ENCODE measurements at regions not wholly inside any gene's neighbourhood (a gene's known extent, or its start where the extent isn't known, plus 50 kb on each side); places are given as distances from the start of the nearest gene placed in this dataset.
A peak's percentile ranks its signal among the peaks of the same experiment; 100 is the strongest.

DNA sequence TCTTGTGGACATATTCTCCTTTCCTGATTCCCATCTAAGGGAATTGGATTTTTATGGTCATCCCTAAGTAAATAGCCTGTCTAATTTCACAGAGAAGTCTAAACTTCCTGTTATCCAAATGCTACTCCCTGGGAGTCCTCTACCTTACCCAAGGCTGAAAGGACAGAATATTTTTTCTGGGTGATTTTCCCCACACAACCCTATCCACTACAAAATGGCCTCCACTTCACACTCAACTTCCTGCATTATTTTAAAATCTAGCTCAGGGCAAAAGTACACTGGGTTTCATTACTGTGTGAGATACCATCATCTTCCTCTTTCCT, 77.5 kb upstream of the ABI3BP start:
- TF ChIP-seq, protein P1, sequence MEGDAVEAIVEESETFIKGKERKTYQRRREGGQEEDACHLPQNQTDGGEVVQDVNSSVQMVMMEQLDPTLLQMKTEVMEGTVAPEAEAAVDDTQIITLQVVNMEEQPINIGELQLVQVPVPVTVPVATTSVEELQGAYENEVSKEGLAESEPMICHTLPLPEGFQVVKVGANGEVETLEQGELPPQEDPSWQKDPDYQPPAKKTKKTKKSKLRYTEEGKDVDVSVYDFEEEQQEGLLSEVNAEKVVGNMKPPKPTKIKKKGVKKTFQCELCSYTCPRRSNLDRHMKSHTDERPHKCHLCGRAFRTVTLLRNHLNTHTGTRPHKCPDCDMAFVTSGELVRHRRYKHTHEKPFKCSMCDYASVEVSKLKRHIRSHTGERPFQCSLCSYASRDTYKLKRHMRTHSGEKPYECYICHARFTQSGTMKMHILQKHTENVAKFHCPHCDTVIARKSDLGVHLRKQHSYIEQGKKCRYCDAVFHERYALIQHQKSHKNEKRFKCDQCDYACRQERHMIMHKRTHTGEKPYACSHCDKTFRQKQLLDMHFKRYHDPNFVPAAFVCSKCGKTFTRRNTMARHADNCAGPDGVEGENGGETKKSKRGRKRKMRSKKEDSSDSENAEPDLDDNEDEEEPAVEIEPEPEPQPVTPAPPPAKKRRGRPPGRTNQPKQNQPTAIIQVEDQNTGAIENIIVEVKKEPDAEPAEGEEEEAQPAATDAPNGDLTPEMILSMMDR (IDR thresholded peaks at IDR 0.05; ENCODE audit: poor library complexity, severe bottlenecking) = no peak
- DNase-seq (ENCODE audit: low spot score) (no peak), ATAC-seq (ENCODE audit: low read depth) (no peak)
- Histone ChIP-seq H3K27ac (ENCODE audit: poor library complexity, severe bottlenecking) (no peak overlapping the region), H3K4me1 (ENCODE audit: insufficient read depth, poor library complexity, severe bottlenecking) (peaks cover 23% of the 10 kb centered on the region), H3K27me3 (ENCODE audit: insufficient read depth, poor library complexity, severe bottlenecking) (no peaks in the 10 kb centered on the region), H3K36me3 (ENCODE audit: low read depth) (no peaks in the 10 kb centered on the region), H3K9me3 (ENCODE audit: severe bottlenecking) (no peaks in the 10 kb centered on the region), H3K4me3 (ENCODE audit: severe bottlenecking) (no peak overlapping the region)

DNA sequence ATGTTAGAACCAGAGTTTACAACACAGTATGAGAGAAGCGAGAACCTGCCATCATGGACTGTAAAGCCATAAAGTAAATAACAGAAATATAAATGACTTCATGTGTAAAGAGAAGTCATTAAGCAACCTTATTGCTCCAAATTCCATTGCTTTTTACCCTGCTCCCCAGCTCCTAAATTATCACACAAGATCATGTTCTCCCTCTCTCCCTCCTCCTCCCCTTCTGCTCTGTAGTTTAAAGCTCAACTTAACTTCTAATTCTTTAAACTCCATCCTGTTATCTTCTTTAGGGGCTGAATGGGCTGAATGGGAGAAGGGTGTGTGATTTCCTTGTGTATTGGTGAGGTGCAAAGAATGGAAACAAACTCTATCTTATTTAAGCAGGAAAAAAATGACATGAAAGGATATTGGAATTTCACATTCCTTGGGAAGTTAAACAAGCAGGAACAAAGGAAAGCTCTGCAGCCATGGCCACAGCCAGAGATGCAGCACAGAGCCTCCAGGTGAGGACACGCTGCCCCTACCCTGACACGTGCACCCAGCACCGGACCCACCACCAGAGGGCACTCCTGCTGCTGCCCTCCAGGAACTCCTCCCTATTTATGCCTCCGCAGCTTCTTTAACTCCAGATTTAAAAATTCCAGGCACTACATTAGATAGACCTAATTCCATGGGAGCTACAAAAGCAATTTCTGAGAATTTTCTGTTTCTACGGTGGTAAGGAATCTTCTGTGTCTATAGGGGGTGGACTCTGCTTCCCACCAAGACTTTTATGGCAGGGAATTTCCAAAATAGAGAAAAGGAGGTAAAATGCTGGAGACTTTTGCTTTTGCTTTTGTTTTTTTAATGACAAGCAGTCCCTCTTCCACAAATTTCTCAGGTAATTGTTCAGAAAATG, 76.9 kb upstream of the ABI3BP start:
- TF ChIP-seq, protein P1 (IDR thresholded peaks at IDR 0.05; ENCODE audit: poor library complexity, severe bottlenecking) = peak; percentile 46

DNA sequence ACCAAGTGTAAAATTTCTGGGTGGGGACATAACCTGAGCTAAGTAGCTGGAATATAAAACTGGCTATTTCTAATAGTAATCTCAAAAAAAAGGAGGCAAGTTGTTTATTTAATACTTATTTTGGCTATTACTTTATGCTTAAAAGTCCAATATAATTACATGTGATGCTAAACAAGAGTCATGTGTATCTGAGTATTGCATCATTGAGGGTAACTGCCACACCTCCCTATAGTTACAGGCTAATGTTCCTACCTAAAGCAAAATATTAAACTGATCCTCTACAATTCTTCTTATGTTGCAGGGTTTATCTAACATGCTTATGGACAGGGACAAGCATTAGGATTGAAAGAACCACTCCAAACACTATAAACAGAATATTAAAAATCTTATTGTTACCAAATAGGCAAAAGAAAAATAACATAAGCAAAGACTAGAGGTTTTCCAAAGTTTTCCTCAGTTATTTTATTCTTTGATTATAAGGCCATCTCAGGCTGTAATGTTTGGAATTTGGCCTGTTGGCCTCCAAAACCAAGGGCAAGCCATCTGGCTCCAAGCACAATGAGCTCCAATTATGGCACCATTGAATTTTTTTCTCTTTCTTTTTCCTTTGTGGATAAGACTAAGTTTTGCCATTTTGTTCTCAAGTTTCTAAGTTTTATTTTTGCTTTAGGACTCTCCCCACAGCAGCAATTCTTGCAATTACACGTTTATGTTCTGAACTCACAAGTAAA, 75.8 kb upstream of the ABI3BP start:
- Histone ChIP-seq H3K4me1 (ENCODE audit: insufficient read depth, poor library complexity, severe bottlenecking) (peaks cover 31% of the 10 kb centered on the region), H3K27ac (ENCODE audit: poor library complexity, severe bottlenecking) (no peak overlapping the region), H3K36me3 (ENCODE audit: low read depth) (no peaks in the 10 kb centered on the region), H3K27me3 (ENCODE audit: insufficient read depth, poor library complexity, severe bottlenecking) (no peaks in the 10 kb centered on the region), H3K9me3 (ENCODE audit: severe bottlenecking) (no peaks in the 10 kb centered on the region), H3K4me3 (ENCODE audit: severe bottlenecking) (no peak overlapping the region)
- ATAC-seq (ENCODE audit: low read depth) = no peak
- DNase-seq (ENCODE audit: low spot score) = no peak
- TF ChIP-seq, protein P1 (IDR thresholded peaks at IDR 0.05; ENCODE audit: poor library complexity, severe bottlenecking) = no peak

More for the DNA sequence above, 76.9 kb upstream of the ABI3BP start:
- Histone ChIP-seq H3K27me3 (ENCODE audit: insufficient read depth, poor library complexity, severe bottlenecking) (no peaks in the 10 kb centered on the region), H3K9me3 (ENCODE audit: severe bottlenecking) (no peaks in the 10 kb centered on the region), H3K36me3 (ENCODE audit: low read depth) (no peaks in the 10 kb centered on the region), H3K4me1 (ENCODE audit: insufficient read depth, poor library complexity, severe bottlenecking) (peaks cover 27% of the 10 kb centered on the region), H3K27ac (ENCODE audit: poor library complexity, severe bottlenecking) (no peak overlapping the region), H3K4me3 (ENCODE audit: severe bottlenecking) (no peak overlapping the region)
- ATAC-seq (ENCODE audit: low read depth) (no peak), DNase-seq (ENCODE audit: low spot score) (no peak)

DNA sequence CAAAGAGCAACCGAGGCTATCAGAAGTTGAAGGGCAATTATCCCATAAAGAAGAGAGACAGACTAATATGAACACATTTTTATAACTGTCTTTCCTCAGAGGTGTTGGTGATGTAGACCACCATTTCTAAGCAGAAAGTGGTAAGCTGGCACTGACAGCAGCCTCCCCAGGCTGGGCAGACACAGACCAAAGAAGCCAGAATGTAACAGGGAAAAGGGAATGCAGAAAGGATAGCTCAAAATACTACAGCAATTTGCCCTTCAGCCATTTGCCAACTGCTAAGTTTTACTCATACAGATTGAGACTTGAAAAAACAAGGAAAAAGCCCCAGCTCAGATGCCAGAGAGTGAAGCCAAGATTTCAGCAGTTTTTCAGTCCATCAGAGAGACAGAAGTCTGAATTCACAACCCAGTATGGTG, 73.5 kb upstream of the ABI3BP start:
- Histone ChIP-seq H3K36me3 (ENCODE audit: low read depth) (no peaks in the 10 kb centered on the region), H3K9me3 (ENCODE audit: severe bottlenecking) (no peaks in the 10 kb centered on the region), H3K4me1 (ENCODE audit: insufficient read depth, poor library complexity, severe bottlenecking) (peaks cover 21% of the 10 kb centered on the region), H3K27ac (ENCODE audit: poor library complexity, severe bottlenecking) (peak overlapping the region; percentile 80), H3K27me3 (ENCODE audit: insufficient read depth, poor library complexity, severe bottlenecking) (no peaks in the 10 kb centered on the region), H3K4me3 (ENCODE audit: severe bottlenecking) (no peak overlapping the region)
- no peak for DNase-seq (ENCODE audit: low spot score)
- TF ChIP-seq, protein P1 (IDR thresholded peaks at IDR 0.05; ENCODE audit: poor library complexity, severe bottlenecking) = no peak
- ATAC-seq (ENCODE audit: low read depth) = no peak
